ENCODE measurements at regions not wholly inside any gene's neighbourhood (a gene's known extent, or its start where the extent isn't known, plus 50 kb on each side); places are given as distances from the start of the nearest gene placed in this dataset.
"Not testable (repeated sequence)": the region's sequence is repeated elsewhere in the genome, so short reads cannot be mapped to it uniquely, and the experiment has no call there.

DNA sequence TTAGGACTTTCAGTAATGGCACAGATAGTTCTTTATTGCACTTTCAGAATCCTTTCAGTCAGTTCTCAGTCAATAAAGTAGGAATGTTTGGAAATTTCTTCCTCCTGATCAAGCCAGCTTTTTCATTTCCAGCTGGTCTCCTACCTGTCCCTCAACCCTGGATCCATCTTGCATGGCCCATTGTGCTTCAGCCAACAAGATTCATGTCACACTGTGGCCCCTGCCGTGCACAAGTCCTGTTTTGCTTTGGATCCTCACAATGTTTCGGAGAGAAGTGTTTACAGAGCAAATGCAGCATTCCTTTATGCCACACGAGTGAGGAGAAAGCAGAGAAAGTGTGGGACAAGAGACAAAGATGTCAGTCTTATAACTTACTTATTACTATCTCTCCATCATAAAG lies 1694.7 kb upstream of the LRRTM3 start:
- TF ChIP-seq, protein P1, sequence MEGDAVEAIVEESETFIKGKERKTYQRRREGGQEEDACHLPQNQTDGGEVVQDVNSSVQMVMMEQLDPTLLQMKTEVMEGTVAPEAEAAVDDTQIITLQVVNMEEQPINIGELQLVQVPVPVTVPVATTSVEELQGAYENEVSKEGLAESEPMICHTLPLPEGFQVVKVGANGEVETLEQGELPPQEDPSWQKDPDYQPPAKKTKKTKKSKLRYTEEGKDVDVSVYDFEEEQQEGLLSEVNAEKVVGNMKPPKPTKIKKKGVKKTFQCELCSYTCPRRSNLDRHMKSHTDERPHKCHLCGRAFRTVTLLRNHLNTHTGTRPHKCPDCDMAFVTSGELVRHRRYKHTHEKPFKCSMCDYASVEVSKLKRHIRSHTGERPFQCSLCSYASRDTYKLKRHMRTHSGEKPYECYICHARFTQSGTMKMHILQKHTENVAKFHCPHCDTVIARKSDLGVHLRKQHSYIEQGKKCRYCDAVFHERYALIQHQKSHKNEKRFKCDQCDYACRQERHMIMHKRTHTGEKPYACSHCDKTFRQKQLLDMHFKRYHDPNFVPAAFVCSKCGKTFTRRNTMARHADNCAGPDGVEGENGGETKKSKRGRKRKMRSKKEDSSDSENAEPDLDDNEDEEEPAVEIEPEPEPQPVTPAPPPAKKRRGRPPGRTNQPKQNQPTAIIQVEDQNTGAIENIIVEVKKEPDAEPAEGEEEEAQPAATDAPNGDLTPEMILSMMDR (IDR thresholded peaks at IDR 0.05) = no peak
- TF ChIP-seq POLR2A (IDR thresholded peaks at IDR 0.05) = no peak
- Histone ChIP-seq H3K27ac (no peak overlapping the region), H3K9me3 (no peaks in the 10 kb centered on the region), H3K4me1 (no peaks in the 10 kb centered on the region), H3K4me3 (no peak overlapping the region), H3K36me3 (no peaks in the 10 kb centered on the region), H3K27me3 (no peaks in the 10 kb centered on the region)
- no peak for DNase-seq

DNA sequence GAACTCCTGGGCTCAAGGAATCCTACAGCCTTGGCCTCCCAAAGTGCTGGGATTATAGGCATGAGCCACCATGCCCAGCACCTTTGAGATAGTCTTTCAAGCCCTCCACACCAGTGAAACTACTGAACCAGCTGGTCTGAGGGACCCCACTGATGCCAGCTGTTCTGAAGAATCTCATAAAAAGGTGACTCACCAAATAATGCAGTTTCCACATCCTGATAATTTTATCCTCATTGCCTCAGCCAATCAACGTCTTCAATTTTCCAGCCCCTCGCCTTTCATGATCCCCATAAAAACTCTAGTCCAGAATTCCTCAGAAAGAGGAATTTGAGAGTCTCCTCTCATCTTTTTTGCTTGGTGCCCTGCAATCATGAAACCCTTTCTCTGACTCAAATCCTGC lies 1691.6 kb upstream of the LRRTM3 start:
- TF ChIP-seq, protein P1 (IDR thresholded peaks at IDR 0.05) = no peak
- no peak for TF ChIP-seq POLR2A (IDR thresholded peaks at IDR 0.05)
- Histone ChIP-seq H3K4me3 (no peak overlapping the region), H3K4me1 (no peaks in the 10 kb centered on the region), H3K9me3 (no peaks in the 10 kb centered on the region), H3K36me3 (no peaks in the 10 kb centered on the region), H3K27ac (no peak overlapping the region), H3K27me3 (no peaks in the 10 kb centered on the region)
- no peak for DNase-seq

DNA sequence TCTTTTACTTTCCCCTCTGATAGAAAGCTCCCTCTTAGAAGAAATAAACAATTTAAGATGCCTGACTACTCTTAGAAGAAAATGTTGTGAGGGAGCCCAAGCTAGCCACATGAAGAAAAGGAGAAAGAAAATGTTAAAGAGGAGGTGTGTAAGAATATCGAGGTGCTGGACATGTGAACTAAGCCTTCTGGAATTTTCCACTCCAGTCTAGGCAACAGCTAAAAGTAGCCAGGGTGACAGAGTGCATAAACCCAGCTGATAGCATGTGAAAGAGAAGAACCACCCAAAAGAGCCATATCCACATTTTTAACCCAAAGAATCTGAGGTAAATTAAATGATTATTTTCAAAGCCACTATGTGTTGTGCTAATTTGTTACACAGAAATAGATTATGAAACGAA lies 1690.6 kb upstream of the LRRTM3 start:
- no peaks in the 10 kb centered on the region for H3K9me3 ChIP-seq
- H3K27ac ChIP-seq = no peak overlapping the region
- no peaks in the 10 kb centered on the region for H3K36me3 ChIP-seq
- no peaks in the 10 kb centered on the region for H3K4me1 ChIP-seq
- TF ChIP-seq, protein P1 (IDR thresholded peaks at IDR 0.05) = no peak
- no peak for TF ChIP-seq POLR2A (IDR thresholded peaks at IDR 0.05)
- no peaks in the 10 kb centered on the region for H3K27me3 ChIP-seq
- no peak overlapping the region for H3K4me3 ChIP-seq
- DNase-seq = no peak

DNA sequence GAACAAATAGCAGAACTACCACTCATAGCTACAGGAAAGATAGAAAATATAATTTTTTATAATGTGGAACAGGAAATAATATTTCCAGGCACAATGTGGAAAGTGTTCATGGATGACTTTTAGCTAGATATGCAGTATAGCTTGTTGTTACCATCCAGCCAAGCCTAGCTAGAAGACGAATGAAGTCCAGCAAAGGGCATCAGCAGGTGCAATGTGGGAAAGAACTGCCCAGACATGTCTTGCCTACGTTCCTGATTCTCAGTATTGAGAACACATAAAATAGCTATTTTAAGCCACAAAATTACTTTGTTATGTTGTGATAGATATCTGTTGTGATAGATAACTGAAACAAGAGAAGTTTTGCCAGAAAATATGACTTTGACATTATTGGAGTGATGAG lies 1690.0 kb upstream of the LRRTM3 start:
- H3K4me3 ChIP-seq = no peak overlapping the region
- H3K27me3 ChIP-seq = no peaks in the 10 kb centered on the region
- H3K4me1 ChIP-seq = no peaks in the 10 kb centered on the region
- DNase-seq = no peak
- H3K36me3 ChIP-seq = no peaks in the 10 kb centered on the region
- H3K9me3 ChIP-seq = no peaks in the 10 kb centered on the region
- no peak for TF ChIP-seq POLR2A (IDR thresholded peaks at IDR 0.05)
- TF ChIP-seq, protein P1 (IDR thresholded peaks at IDR 0.05) = no peak
- no peak overlapping the region for H3K27ac ChIP-seq

DNA sequence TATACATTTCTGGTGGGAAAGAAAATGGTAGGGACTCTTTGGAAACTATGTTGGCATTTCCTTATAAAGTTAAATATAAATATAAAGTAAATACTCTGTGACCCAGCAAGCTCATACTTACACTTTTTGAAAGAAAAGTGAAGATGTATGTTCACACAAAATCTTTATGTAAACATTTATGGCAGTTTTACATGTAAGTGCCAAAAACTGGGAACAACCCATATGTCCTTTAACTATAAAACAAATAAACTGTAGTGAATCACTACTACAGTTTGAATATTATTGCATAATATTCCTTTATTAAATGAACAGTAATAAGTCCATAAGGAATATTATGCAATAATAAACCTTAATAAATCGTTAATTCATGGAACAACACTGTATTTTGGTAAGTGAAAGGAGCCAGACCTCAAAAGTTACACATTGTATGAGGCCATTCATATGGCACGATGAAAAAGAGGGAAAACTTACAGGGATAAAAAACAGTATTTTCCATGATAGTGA lies 1660.3 kb upstream of the LRRTM3 start:
- H3K4me3 ChIP-seq = no peak overlapping the region
- TF ChIP-seq POLR2A (IDR thresholded peaks at IDR 0.05) = no peak
- TF ChIP-seq, protein P1 (IDR thresholded peaks at IDR 0.05) = no peak
- H3K9me3 ChIP-seq = no peaks in the 10 kb centered on the region
- DNase-seq = no peak
- no peaks in the 10 kb centered on the region for H3K36me3 ChIP-seq
- H3K4me1 ChIP-seq = no peaks in the 10 kb centered on the region
- H3K27ac ChIP-seq = no peak overlapping the region
- H3K27me3 ChIP-seq = no peaks in the 10 kb centered on the region

DNA sequence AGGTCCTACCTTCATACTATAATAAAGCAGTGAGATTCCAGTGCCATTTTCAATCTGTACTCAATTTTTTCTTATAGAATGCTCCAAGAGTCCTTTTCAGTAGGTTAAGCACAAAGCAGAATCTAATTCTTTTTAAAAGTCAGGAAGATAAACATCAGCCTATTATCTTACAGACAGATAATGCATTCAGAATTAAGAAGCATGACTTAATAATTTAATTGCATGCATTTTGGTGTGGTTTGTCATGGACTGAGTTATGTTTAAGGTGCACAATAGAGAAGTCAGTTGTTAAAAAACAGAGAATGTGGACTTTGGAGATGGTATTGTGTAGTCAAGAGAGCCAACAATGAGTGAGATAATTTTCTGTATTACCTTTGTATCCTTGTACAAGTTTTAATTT lies 1656.3 kb upstream of the LRRTM3 start:
- not testable (repeated sequence) for H3K27me3 ChIP-seq, H3K9me3 ChIP-seq, DNase-seq, H3K4me3 ChIP-seq, H3K4me1 ChIP-seq, H3K36me3 ChIP-seq, H3K27ac ChIP-seq

Data from Peyer's patch (tissue), 4 donors.